ENCODE measurements at regions not wholly inside any gene's neighbourhood (a gene's known extent, or its start where the extent isn't known, plus 50 kb on each side); places are given as distances from the start of the nearest gene placed in this dataset.

DNA sequence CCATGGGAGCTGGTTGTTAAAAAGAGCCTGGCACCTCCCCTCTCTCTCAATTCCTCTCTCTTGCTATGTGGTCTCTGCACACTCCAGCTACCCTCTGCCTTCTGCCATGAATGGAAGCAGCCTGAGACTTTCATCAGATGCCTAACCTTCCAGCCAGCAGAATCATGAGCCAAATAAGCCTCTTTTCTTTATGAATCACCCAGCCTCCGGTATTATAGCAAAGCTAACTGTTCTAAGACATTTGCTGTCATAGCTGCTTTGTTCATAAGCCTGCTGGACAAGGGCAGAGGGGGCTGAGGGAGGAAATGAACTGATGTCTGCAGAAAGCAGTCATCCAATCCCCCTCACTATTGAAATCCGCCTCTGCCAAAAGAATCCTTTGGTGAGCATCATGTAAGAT lies 196.7 kb downstream of the ZNF330 start:
- TF ChIP-seq, protein P1, sequence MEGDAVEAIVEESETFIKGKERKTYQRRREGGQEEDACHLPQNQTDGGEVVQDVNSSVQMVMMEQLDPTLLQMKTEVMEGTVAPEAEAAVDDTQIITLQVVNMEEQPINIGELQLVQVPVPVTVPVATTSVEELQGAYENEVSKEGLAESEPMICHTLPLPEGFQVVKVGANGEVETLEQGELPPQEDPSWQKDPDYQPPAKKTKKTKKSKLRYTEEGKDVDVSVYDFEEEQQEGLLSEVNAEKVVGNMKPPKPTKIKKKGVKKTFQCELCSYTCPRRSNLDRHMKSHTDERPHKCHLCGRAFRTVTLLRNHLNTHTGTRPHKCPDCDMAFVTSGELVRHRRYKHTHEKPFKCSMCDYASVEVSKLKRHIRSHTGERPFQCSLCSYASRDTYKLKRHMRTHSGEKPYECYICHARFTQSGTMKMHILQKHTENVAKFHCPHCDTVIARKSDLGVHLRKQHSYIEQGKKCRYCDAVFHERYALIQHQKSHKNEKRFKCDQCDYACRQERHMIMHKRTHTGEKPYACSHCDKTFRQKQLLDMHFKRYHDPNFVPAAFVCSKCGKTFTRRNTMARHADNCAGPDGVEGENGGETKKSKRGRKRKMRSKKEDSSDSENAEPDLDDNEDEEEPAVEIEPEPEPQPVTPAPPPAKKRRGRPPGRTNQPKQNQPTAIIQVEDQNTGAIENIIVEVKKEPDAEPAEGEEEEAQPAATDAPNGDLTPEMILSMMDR (IDR thresholded peaks at IDR 0.05; ENCODE audit: unreplicated experiment): no peak
- DNase-seq: no peak
- Mint-ChIP-seq H3K36me3 (ENCODE audit: insufficient read depth, unreplicated experiment) (no peaks in the 10 kb centered on the region), H3K27me3 (ENCODE audit: unreplicated experiment) (no peaks in the 10 kb centered on the region), H3K27ac (ENCODE audit: unreplicated experiment) (no peak overlapping the region), H3K4me1 (ENCODE audit: low read depth, unreplicated experiment) (no peaks in the 10 kb centered on the region), H3K9me3 (ENCODE audit: low read depth, unreplicated experiment) (no peaks in the 10 kb centered on the region), H3K4me3 (ENCODE audit: low read depth, unreplicated experiment) (no peak overlapping the region)
- intact Hi-C loops (cut with micrococcal nuclease; ENCODE audit: unreplicated experiment): no loop called here
- no TSS peak for BruUV-seq (replicated peaks)
- CTCF ChIA-PET: no interaction called here

DNA sequence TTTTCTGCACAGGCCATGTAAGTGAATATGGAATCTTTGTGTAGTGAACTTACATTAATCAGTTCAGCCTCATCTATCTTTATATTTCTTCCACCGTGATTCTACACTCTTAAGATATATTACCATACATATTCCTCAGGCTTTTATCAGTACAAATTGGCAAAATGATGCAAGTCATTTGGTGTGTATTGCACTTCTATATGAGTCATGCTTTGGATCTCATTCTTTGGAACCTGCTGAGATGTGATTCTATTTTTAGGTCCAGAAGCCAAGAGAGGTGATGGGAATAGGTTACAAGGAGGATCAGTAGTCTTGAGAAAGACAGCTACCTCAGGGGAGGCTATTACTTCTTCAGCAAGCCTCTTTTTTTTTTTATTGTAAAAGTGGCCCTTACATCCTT lies 204.4 kb downstream of the ZNF330 start:
- CTCF ChIA-PET: no interaction called here
- Mint-ChIP-seq H3K9me3 (ENCODE audit: low read depth, unreplicated experiment) (peaks cover 2% of the 10 kb centered on the region), H3K27ac (ENCODE audit: unreplicated experiment) (no peak overlapping the region), H3K4me1 (ENCODE audit: low read depth, unreplicated experiment) (peaks cover 9% of the 10 kb centered on the region), H3K4me3 (ENCODE audit: low read depth, unreplicated experiment) (no peak overlapping the region), H3K27me3 (ENCODE audit: unreplicated experiment) (no peaks in the 10 kb centered on the region), H3K36me3 (ENCODE audit: insufficient read depth, unreplicated experiment) (no peaks in the 10 kb centered on the region)
- no TSS peak for BruUV-seq (replicated peaks)
- intact Hi-C loops (cut with micrococcal nuclease; ENCODE audit: unreplicated experiment): no loop called here
- TF ChIP-seq, protein P1 (IDR thresholded peaks at IDR 0.05; ENCODE audit: unreplicated experiment): no peak
- DNase-seq: no peak

DNA sequence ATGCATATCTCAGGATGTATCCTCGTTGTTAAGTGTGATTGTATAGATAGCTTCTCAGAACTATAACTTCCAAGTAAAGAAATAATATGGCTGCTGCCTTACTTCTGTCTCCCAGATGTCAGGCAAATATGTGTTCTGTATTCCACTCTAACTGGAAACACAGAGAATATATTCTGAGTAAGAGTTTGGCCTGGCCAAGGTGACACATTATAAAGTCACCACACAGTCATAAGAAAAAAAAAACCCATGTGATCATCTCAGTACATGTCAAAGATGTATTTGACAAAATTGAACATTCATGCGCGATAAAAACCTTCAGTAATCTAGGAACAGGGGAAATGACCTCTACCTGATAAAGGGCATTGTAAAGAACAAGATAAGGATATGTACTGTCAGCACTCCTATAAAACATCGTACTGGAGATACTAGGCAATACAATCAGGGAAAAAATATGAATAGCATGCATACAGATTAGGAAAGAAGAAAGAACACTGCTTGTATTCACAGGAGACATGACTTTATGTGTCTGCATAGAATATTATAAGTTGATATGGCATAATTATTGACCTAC lies 207.1 kb downstream of the ZNF330 start:
- Mint-ChIP-seq H3K36me3 (ENCODE audit: insufficient read depth, unreplicated experiment) (no peaks in the 10 kb centered on the region), H3K9me3 (ENCODE audit: low read depth, unreplicated experiment) (no peaks in the 10 kb centered on the region), H3K4me3 (ENCODE audit: low read depth, unreplicated experiment) (no peak overlapping the region), H3K27me3 (ENCODE audit: unreplicated experiment) (no peaks in the 10 kb centered on the region), H3K4me1 (ENCODE audit: low read depth, unreplicated experiment) (peaks cover 24% of the 10 kb centered on the region), H3K27ac (ENCODE audit: unreplicated experiment) (no peak overlapping the region)
- TF ChIP-seq, protein P1 (IDR thresholded peaks at IDR 0.05; ENCODE audit: unreplicated experiment): no peak
- no peak for DNase-seq
- BruUV-seq (replicated peaks): no TSS peak
- intact Hi-C loops (cut with micrococcal nuclease; ENCODE audit: unreplicated experiment): no loop called here
- CTCF ChIA-PET: no interaction called here

DNA sequence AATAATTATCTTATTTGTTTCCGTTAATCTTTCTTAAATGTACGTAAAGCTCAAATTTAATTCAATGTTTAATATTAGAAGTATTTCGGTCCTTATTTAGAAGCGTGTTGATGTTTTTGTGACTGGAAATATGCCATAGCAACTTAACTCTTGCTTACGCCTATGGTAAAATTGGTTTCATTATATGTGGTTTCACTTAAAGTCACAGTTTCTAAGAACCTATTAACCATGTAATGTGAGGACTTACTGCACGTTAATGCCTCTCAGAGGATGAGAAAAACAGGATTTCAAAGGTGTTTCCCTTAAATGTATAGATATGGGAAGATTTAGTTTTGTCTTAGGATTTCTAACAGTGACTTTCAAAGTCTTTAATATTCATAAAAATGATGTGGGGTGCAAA lies 206.4 kb upstream of the IL15 start:
- no peaks in the 10 kb centered on the region for H3K27me3 Mint-ChIP-seq (ENCODE audit: unreplicated experiment)
- H3K36me3 Mint-ChIP-seq (ENCODE audit: insufficient read depth, unreplicated experiment): no peaks in the 10 kb centered on the region
- CTCF ChIA-PET: no interaction called here
- no peak overlapping the region for H3K27ac Mint-ChIP-seq (ENCODE audit: unreplicated experiment)
- no TSS peak for BruUV-seq (replicated peaks)
- no peak overlapping the region for H3K4me3 Mint-ChIP-seq (ENCODE audit: low read depth, unreplicated experiment)
- TF ChIP-seq, protein P1 (IDR thresholded peaks at IDR 0.05; ENCODE audit: unreplicated experiment): no peak
- no peaks in the 10 kb centered on the region for H3K9me3 Mint-ChIP-seq (ENCODE audit: low read depth, unreplicated experiment)
- H3K4me1 Mint-ChIP-seq (ENCODE audit: low read depth, unreplicated experiment): peaks cover 25% of the 10 kb centered on the region
- DNase-seq: no peak
- intact Hi-C loops (cut with micrococcal nuclease; ENCODE audit: unreplicated experiment): no loop called here

Measured in Calu3 (cell line).